Gastroesophageal sphincter (tissue), 4 donors: ENCODE measurements at regions not wholly inside any gene's neighbourhood (a gene's known extent, or its start where the extent isn't known, plus 50 kb on each side); places are given as distances from the start of the nearest gene placed in this dataset.

Source experiments
- ATAC-seq: fragments of 150-250 bp; one replicate; pipeline ENCODE4 v1.9.1; 2016; ENCODE audit warnings: mild to moderate bottlenecking, moderate library complexity
- H3K27ac ChIP-seq, 4 donors: fragments of 200-600 bp; sonication (generic) in 3 of 4; 1 replicate in 3 of 4; 2 replicates in 1 of 4; pipeline ENCODE4 v1.5.1; 2016 to 2019
- H3K27me3 ChIP-seq: fragments of 200-600 bp; sonication (generic); one replicate; pipeline ENCODE4 v1.5.1; 2019
- H3K36me3 ChIP-seq, 2 donors: fragments of 200-600 bp; sonication (generic); one replicate each; pipeline ENCODE4 v1.5.1; 2019; ENCODE audit warnings: control low read depth in 1 of 2
- H3K4me1 ChIP-seq, 3 donors: fragments of 200-600 bp; sonication (generic); 1 replicate in 2 of 3; 2 replicates in 1 of 3; pipeline ENCODE4 v1.5.1; 2016 to 2019; ENCODE audit warnings: control low read depth in 2 of 3
- H3K4me3 ChIP-seq, 2 donors: fragments of 200-600 bp; sonication (generic); one replicate each; pipeline ENCODE4 v1.5.1; 2019; ENCODE audit warnings: mild to moderate bottlenecking in 1 of 2, moderate library complexity in 1 of 2
- H3K9me3 ChIP-seq, 3 donors: fragments of 200-600 bp; sonication (generic); one replicate each; pipeline ENCODE4 v1.5.1; 2017 to 2019; ENCODE audit warnings: control low read depth in 2 of 3
- CTCF ChIP-seq, 4 experiments: fragments of 200-600 bp in 2 of 4; fragments of 450-650 bp in 2 of 4; sonication (generic) in 1 of 4; IDR thresholded peaks; one replicate each; pipeline ENCODE4 v1.5.1; 2017 to 2019; ENCODE audit warnings: antibody characterized with exemption in 4 of 4, mild to moderate bottlenecking in 2 of 4, moderate library complexity in 2 of 4
- EP300 ChIP-seq: sonication (generic); formaldehyde crosslinking; IDR thresholded peaks from one replicate; pipeline ENCODE4 v1.6.1; 2017; ENCODE audit warnings: antibody characterized with exemption, mild to moderate bottlenecking
- POLR2A ChIP-seq, 2 donors: fragments of 450-650 bp; IDR thresholded peaks; one replicate each; pipeline ENCODE4 v1.6.1; 2017; ENCODE audit warnings: antibody characterized with exemption in 2 of 2, mild to moderate bottlenecking in 2 of 2, moderate library complexity in 1 of 2
- POLR2AphosphoS5 ChIP-seq: sonication (generic); formaldehyde crosslinking; IDR thresholded peaks from one replicate; pipeline ENCODE4 v1.6.1; 2017; ENCODE audit warnings: antibody characterized with exemption
- WGBS, 2 donors: methylation state at CpG; one replicate each; pipeline ENCODE4 v1.1.5; 2018; ENCODE audit warnings: low coverage in 1 of 2; 5-methylcytosine and 5-hydroxymethylcytosine counted together

DNA sequence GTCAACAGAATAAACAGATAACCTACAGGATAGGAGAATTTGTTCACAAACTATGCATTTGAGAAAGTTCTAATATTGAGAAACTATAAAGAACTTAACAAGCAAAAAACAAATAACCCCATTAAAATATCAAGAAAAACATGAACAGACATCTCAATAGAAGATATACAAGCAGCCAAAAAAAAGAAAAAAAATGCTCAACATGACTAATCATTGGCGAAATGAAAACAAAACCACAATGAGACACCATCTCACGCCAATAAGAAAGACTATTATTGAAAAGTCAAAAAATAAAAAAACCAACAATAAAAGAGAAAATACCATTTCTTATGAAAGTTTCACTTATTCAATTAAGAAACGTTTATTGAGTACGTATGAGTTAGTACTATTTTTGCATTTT lies 800.5 kb downstream of the CBLN2 start:
- Histone ChIP-seq H3K4me1 (no peaks in the 10 kb centered on the region), H3K27ac (no peak overlapping the region), H3K27me3 (no peaks in the 10 kb centered on the region), H3K4me3 (no peak overlapping the region), H3K36me3 (no peaks in the 10 kb centered on the region), H3K9me3 (peaks cover 0 to 9% (median 0%) of the 10 kb centered on the region in 3 donors)
- TF ChIP-seq POLR2AphosphoS5 (no peak), CTCF (IDR thresholded peaks at IDR 0.05) (no peak), EP300 (no peak), POLR2A (IDR thresholded peaks at IDR 0.05) (no peak)
- WGBS, 2 donors = 90 to 92% methylated on average over 4 of the region's 4 CpGs
- ATAC-seq = no peak

- H3K4me3 ChIP-seq = no peak overlapping the region
- TF ChIP-seq POLR2AphosphoS5 (no peak), CTCF (IDR thresholded peaks at IDR 0.05) (no peak), POLR2A (IDR thresholded peaks at IDR 0.05) (no peak), EP300 (no peak)
- no peak overlapping the region for H3K27ac ChIP-seq
- no peaks in the 10 kb centered on the region for H3K27me3 ChIP-seq
- WGBS, 2 donors = 64 to 80% methylated on average over 2 of the region's 2 CpGs
- no peaks in the 10 kb centered on the region for H3K36me3 ChIP-seq
- no peak for ATAC-seq
- H3K4me1 ChIP-seq = no peaks in the 10 kb centered on the region
- H3K9me3 ChIP-seq = no peaks in the 10 kb centered on the region
Observed at GRCh38 chr18:71729611-71730010, 814.5 kb downstream of the CBLN2 start.

DNA sequence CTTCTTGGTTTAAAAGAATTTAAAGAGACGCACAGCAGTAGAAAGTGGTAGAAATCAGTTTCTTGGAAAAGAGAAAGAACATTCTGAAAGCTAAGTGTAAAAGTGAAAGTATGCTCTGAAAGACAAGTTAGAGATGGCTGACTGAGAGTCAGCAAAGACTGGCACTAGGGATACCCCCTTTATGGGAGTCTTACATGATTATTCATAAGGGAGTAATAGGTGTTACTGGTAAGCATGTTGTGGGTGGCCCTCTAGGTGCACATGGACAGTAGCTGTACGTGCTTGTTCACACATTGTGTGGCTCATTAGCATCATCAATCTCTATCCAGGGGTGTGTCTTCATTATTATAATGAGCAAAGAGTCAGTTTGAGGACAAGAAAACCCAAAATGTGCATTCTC lies 816.2 kb downstream of the CBLN2 start:
- H3K27ac ChIP-seq = no peak overlapping the region
- no peak for TF ChIP-seq POLR2AphosphoS5
- no peak for TF ChIP-seq CTCF (IDR thresholded peaks at IDR 0.05)
- TF ChIP-seq EP300 = no peak
- TF ChIP-seq POLR2A (IDR thresholded peaks at IDR 0.05) = no peak
- WGBS, 2 donors = 33 to 71% methylated on average over 2 of the region's 2 CpGs
- H3K4me1 ChIP-seq = no peaks in the 10 kb centered on the region
- H3K4me3 ChIP-seq = no peak overlapping the region
- H3K9me3 ChIP-seq = no peaks in the 10 kb centered on the region
- H3K36me3 ChIP-seq = no peaks in the 10 kb centered on the region
- H3K27me3 ChIP-seq = no peaks in the 10 kb centered on the region
- ATAC-seq = no peak

GRCh38 chr18:71725256-71725655 lies 818.9 kb downstream of the CBLN2 start:
- Histone ChIP-seq H3K4me3 (no peak overlapping the region), H3K36me3 (no peaks in the 10 kb centered on the region), H3K27ac (no peak overlapping the region), H3K9me3 (no peaks in the 10 kb centered on the region), H3K27me3 (no peaks in the 10 kb centered on the region), H3K4me1 (no peaks in the 10 kb centered on the region)
- no peak for ATAC-seq
- 86% methylated on average over 2 of the region's 2 CpGs; no CpG with 5 or more reads in 1 of the 2 donors for WGBS, 2 donors
- TF ChIP-seq CTCF (IDR thresholded peaks at IDR 0.05) = no peak
- no peak for TF ChIP-seq POLR2A (IDR thresholded peaks at IDR 0.05)
- TF ChIP-seq POLR2AphosphoS5 = no peak
- TF ChIP-seq EP300 = no peak

GRCh38 chr18:71707985-71708500 lies 836.1 kb downstream of the CBLN2 start:
- no peak for TF ChIP-seq POLR2A (IDR thresholded peaks at IDR 0.05)
- Histone ChIP-seq H3K4me1 (no peaks in the 10 kb centered on the region), H3K27me3 (no peaks in the 10 kb centered on the region), H3K4me3 (no peak overlapping the region), H3K36me3 (no peaks in the 10 kb centered on the region), H3K27ac (no peak overlapping the region), H3K9me3 (no peaks in the 10 kb centered on the region)
- ATAC-seq = no peak
- 80 to 100% methylated on average over 1 of the region's 1 CpG for WGBS, 2 donors
